H1 (cell line): ENCODE measurements at regions not wholly inside any gene's neighbourhood (a gene's known extent, or its start where the extent isn't known, plus 50 kb on each side); places are given as distances from the start of the nearest gene placed in this dataset.

ENCODE experiments used
- CBX5 ChIP-seq: fragments of 300-800, 300-1000 bp; sonication (generic); IDR thresholded peaks from 2 replicates; pipeline ENCODE4 v1.7.1; 2016; ENCODE audit warnings: antibody characterized with exemption, low read length, low read depth
- CTBP2 ChIP-seq: IDR thresholded peaks from 2 replicates; pipeline ENCODE4 v1.7.0; 2011; ENCODE audit warnings: borderline replicate concordance, mild to moderate bottlenecking, moderate library complexity, mixed read lengths, low read length; ENCODE audit not compliant: insufficient read depth, insufficient read length
- SUZ12 ChIP-seq: fragments of 200-600 bp; sonication (generic); IDR thresholded peaks from 2 replicates; pipeline ENCODE4 v1.6.1; 2012; ENCODE audit warnings: mild to moderate bottlenecking, inconsistent platforms, low read length, moderate library complexity, mixed read lengths

GRCh38 chr7:26101361-26102151 is 50.4 kb upstream of the NFE2L3 start (continued):
- TF ChIP-seq SUZ12 (no peak), CBX5 (no peak), CTBP2 (no peak)
- TF ChIP-seq, all 59 proteins: peak for 7
